Panc1 (cell line): ENCODE measurements at regions not wholly inside any gene's neighbourhood (a gene's known extent, or its start where the extent isn't known, plus 50 kb on each side); places are given as distances from the start of the nearest gene placed in this dataset.

Experiments used
- POLR2AphosphoS5 ChIP-seq: IDR thresholded peaks from 2 replicates; pipeline ENCODE4 v1.6.1; 2012; ENCODE audit warnings: mild to moderate bottlenecking, low read depth, low read length, moderate library complexity
- SIN3A ChIP-seq: IDR thresholded peaks from 2 replicates; pipeline ENCODE4 v1.6.1; 2012; ENCODE audit warnings: low read depth, mild to moderate bottlenecking, low read length, moderate library complexity, borderline replicate concordance; ENCODE audit not compliant: insufficient read depth
- TCF7L2 ChIP-seq: IDR thresholded peaks from 2 replicates; pipeline ENCODE4 v1.6.1; 2011; ENCODE audit warnings: mild to moderate bottlenecking, low read depth, low read length, inconsistent platforms
- TF ChIP-seq, protein P1 (sequence below): fragments of 450-650 bp; IDR thresholded peaks from 2 replicates; pipeline ENCODE4 v1.5.1; 2017; ENCODE audit warnings: mild to moderate bottlenecking

GRCh38 chr17:69870091-69870530 is 204.9 kb upstream of the KCNJ16 start:
- TF ChIP-seq, protein P1, sequence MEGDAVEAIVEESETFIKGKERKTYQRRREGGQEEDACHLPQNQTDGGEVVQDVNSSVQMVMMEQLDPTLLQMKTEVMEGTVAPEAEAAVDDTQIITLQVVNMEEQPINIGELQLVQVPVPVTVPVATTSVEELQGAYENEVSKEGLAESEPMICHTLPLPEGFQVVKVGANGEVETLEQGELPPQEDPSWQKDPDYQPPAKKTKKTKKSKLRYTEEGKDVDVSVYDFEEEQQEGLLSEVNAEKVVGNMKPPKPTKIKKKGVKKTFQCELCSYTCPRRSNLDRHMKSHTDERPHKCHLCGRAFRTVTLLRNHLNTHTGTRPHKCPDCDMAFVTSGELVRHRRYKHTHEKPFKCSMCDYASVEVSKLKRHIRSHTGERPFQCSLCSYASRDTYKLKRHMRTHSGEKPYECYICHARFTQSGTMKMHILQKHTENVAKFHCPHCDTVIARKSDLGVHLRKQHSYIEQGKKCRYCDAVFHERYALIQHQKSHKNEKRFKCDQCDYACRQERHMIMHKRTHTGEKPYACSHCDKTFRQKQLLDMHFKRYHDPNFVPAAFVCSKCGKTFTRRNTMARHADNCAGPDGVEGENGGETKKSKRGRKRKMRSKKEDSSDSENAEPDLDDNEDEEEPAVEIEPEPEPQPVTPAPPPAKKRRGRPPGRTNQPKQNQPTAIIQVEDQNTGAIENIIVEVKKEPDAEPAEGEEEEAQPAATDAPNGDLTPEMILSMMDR: no peak
- no peak for TF ChIP-seq TCF7L2
- no peak for TF ChIP-seq SIN3A
- TF ChIP-seq POLR2AphosphoS5: no peak
